GM21737 (cell line): ENCODE measurements at regions not wholly inside any gene's neighbourhood (a gene's known extent, or its start where the extent isn't known, plus 50 kb on each side); places are given as distances from the start of the nearest gene placed in this dataset.
"Not testable (repeated sequence)": the region's sequence is repeated elsewhere in the genome, so short reads cannot be mapped to it uniquely, and the experiment has no call there.

Experiments used
- ATAC-seq: cut with Tn5 transposase; IDR thresholded peaks from one replicate; pipeline ENCODE4 v1.9.1; 2021; ENCODE audit warnings: mild to moderate bottlenecking, moderate library complexity; ENCODE audit not compliant: unreplicated experiment

GRCh38 chr2:16226943-16227664, 286.8 kb downstream of the MYCN start:
- no peak for ATAC-seq

- ATAC-seq = no peak
Observed at GRCh38 chr2:16226381-16226780, 286.0 kb downstream of the MYCN start.

GRCh38 chr2:16225545-16225944, 285.2 kb downstream of the MYCN start:
- no peak for ATAC-seq

- ATAC-seq = no peak
Observed at GRCh38 chr2:16225071-16225470, 284.7 kb downstream of the MYCN start.

- ATAC-seq = no peak
Observed at GRCh38 chr2:16224298-16225045, 284.1 kb downstream of the MYCN start.

- ATAC-seq = no peak
Observed at GRCh38 chr2:16223841-16224177, 283.5 kb downstream of the MYCN start.

- ATAC-seq = no peak
Observed at GRCh38 chr2:16223161-16223840, 283.0 kb downstream of the MYCN start.

- no peak for ATAC-seq
Observed at GRCh38 chr2:16222326-16222725, 282.0 kb downstream of the MYCN start.

- no peak for ATAC-seq
Observed at GRCh38 chr2:16221461-16222010, 281.2 kb downstream of the MYCN start.

- no peak for ATAC-seq
Observed at GRCh38 chr2:16219292-16219975, 279.1 kb downstream of the MYCN start.

GRCh38 chr2:16218625-16219024, 278.3 kb downstream of the MYCN start:
- ATAC-seq = no peak

GRCh38 chr2:16218161-16218560, 277.8 kb downstream of the MYCN start:
- no peak for ATAC-seq

- ATAC-seq = not testable (repeated sequence)
Observed at GRCh38 chr2:16217741-16218140, 277.4 kb downstream of the MYCN start.

GRCh38 chr2:16217291-16217690, 276.9 kb downstream of the MYCN start:
- ATAC-seq = no peak

GRCh38 chr2:16216558-16216945, 276.2 kb downstream of the MYCN start:
- ATAC-seq = no peak

- ATAC-seq = no peak
Observed at GRCh38 chr2:16215902-16216557, 275.7 kb downstream of the MYCN start.

- no peak for ATAC-seq
Observed at GRCh38 chr2:16214861-16215260, 274.5 kb downstream of the MYCN start.

- ATAC-seq = no peak
Observed at GRCh38 chr2:16214391-16214790, 274.0 kb downstream of the MYCN start.

- ATAC-seq = no peak
Observed at GRCh38 chr2:16212321-16212720, 272.0 kb downstream of the MYCN start.

GRCh38 chr2:16211341-16211740, 271.0 kb downstream of the MYCN start:
- ATAC-seq = no peak

- ATAC-seq = no peak
Observed at GRCh38 chr2:16210841-16211240, 270.5 kb downstream of the MYCN start.
